ENCODE measurements at regions not wholly inside any gene's neighbourhood (a gene's known extent, or its start where the extent isn't known, plus 50 kb on each side); places are given as distances from the start of the nearest gene placed in this dataset.

- DNase-seq (ENCODE audit: low spot score) = no peak
These were observed 117.7 kb upstream of the GSC start for GRCh38 chr14:94887591-94887990.

- no peak for DNase-seq (ENCODE audit: low spot score)
These were observed 117.0 kb upstream of the GSC start for GRCh38 chr14:94886931-94887330.

DNA sequence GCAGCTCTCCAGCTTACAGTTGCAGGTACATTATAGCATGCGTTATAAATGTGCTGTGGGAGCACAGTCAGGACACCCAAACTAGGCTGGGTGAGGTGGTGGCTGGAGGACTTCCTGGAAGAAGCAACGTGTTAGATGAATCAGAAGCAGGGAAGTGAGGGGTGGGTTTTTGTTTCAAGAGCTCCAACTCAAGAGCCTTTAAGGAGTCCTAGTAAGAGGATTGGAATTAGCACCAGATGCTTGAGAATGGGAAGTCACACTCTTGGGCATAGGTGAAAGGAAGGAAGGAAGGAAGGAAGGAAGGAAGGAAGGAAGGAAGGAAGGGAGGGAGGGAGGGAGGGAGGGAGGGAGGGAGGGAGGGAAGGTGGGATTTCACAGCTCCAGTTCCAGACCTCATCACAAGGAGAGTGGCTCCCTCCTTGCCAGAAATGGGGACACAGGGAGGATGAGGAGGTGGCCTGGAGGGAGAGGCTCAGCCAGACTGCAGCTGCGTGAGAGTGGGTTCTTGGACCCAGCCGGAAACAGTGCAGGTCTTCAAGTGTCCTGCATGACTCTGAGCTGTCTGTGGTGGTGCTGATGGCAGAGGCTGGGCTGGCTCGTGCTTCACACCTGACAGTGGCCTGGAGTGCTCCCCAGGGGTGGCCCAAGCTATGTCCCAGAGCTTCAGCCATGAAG is 115.7 kb upstream of the GSC start:
- no peak for DNase-seq (ENCODE audit: low spot score)

- DNase-seq (ENCODE audit: low spot score) = peak; percentile 58
These were observed 114.8 kb upstream of the GSC start for GRCh38 chr14:94884616-94885230.

GRCh38 chr14:94882401-94882800 is 112.5 kb upstream of the GSC start:
- DNase-seq (ENCODE audit: low spot score) = no peak

- no peak for DNase-seq (ENCODE audit: low spot score)
These were observed 111.0 kb upstream of the GSC start for GRCh38 chr14:94880876-94881275.

DNA sequence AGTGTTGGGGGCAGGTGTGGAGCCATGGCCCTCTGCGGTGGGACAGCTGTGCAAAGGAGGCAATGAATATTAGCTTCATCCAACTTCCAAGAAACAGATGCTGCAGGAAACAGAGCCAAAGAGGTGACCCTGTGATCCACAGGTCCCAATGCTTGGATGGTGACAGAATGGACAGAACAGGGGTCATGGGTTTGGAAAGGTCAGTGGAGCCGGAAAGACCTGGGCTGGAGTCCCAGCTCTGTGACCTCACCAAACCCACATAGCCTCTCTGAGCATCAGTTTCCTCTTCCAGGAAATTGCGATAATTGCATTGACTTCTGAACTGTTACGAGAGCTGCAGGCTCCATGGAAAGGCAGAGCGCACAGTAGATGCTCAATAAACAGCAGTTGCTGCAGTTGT is 110.2 kb upstream of the GSC start:
- no peak for DNase-seq (ENCODE audit: low spot score)

DNA sequence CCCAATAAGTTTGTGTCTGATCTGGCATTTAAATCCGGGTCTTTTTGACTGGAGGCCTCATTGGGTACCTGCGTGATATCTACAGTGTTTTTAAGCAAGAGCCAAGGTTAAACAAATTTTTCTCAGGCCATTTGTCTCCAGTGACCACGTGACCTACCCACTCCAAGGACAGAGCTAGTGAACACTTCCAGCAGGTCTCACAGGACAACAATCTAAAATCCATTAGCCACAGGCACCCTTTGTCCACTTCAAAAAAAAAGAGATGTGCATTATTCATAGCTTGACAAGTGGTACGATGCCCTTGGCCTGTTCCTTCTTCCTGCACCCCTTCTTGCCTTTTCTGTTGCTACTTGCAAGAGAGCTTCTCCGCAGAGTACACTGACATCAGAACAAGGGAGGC is 109.6 kb upstream of the GSC start:
- DNase-seq (ENCODE audit: low spot score) = no peak

- DNase-seq (ENCODE audit: low spot score) = no peak
These were observed 106.4 kb upstream of the GSC start for GRCh38 chr14:94876306-94876705.

DNA sequence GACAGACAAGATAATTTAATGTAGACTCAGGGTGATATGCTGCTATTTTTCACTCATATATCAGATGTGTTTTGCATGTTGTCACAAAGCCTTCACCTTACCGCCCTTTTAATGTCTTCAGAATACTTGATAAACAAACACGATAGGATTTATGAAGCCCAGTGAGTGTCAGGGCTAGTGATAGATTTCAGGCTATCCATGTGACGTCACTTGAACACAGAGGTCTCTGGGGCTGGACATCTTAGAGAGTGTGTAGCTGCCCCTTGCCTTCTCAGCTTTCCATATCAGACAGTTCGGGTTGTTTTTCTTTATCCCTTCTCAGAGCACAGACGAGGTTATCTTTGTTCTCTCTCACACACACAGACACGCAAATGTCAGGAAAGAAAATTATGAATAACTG is 105.3 kb upstream of the GSC start:
- no peak for DNase-seq (ENCODE audit: low spot score)

- DNase-seq (ENCODE audit: low spot score) = no peak
These were observed 98.8 kb upstream of the GSC start for GRCh38 chr14:94868772-94869072.

GRCh38 chr14:94867946-94868771 is 98.2 kb upstream of the GSC start:
- no peak for DNase-seq (ENCODE audit: low spot score)

DNA sequence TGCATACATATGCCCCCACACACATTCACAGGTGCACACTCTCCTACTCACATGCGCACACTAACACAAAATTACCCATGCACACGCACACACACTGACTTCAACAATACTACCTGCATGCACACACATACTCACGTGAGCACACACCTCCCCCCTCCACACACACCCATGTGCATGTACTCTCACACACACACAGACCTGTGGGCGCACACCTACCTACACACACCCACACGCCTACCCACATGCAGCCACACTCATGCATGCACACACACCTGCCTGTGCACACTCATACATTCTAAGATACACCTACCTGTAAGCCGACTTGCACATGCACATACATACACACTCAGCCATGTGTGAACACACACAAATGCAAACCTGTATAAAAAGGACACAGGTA is 97.3 kb upstream of the GSC start:
- no peak for DNase-seq (ENCODE audit: low spot score)

GRCh38 chr14:94864387-94865195 is 94.7 kb upstream of the GSC start:
- no peak for DNase-seq (ENCODE audit: low spot score)

GRCh38 chr14:94863366-94863765 is 93.5 kb upstream of the GSC start:
- DNase-seq (ENCODE audit: low spot score) = no peak

- no peak for DNase-seq (ENCODE audit: low spot score)
These were observed 88.0 kb upstream of the GSC start for GRCh38 chr14:94857950-94858349.

DNA sequence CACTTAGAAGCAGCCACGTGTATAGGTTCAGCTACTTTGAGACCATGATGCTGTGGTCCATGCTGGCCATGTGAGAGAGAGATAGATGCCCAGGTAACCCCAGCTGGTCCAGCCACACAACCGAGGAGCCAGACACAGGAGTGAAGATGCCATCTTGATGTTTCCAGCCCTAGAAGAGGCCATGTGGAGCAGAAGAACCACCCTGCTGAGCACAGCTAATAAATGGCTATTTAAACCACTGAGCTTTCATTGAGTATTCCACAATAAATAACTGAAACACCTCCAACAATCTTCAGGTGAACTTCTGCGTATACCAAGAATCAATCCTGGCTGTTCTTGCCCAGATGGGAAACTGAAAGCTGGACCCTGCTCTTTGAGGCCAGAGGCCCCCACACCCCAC is 84.0 kb upstream of the GSC start:
- no peak for DNase-seq (ENCODE audit: low spot score)

- DNase-seq (ENCODE audit: low spot score) = no peak
These were observed 80.6 kb upstream of the GSC start for GRCh38 chr14:94850309-94851211.

GRCh38 chr14:94844593-94845152 is 74.8 kb upstream of the GSC start:
- peak; percentile 38 for DNase-seq (ENCODE audit: low spot score)

DNA sequence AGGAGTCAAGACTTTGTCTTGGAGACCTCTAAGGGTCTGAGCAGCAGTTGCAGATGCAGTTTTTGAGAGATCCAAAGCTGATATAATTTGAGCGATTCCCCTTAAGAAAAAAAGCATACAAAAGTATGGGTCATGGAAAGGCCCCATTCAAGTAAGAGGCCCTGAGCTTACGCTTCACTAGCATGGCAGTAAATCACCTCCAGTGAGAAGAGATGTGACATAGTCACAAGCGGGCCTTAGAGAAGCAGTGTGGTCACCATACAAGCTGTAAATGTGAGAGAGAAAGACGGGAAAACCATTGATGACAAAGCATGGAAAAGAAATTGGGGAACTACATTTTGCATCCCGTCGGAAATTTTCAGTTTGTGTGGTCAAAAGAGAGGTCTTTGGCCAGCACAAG is 70.6 kb upstream of the GSC start:
- DNase-seq (ENCODE audit: low spot score) = no peak

GRCh38 chr14:94839348-94839747 is 69.4 kb upstream of the GSC start:
- no peak for DNase-seq (ENCODE audit: low spot score)

All from SK-N-DZ (cell line).